Vagina (tissue), 2 donors: ENCODE measurements at regions not wholly inside any gene's neighbourhood (a gene's known extent, or its start where the extent isn't known, plus 50 kb on each side); places are given as distances from the start of the nearest gene placed in this dataset.

ENCODE experiments used
- CTCF ChIP-seq, 3 experiments: fragments of 450-650 bp in 2 of 3; fragments of 200-600 bp in 1 of 3; sonication (generic) in 1 of 3; IDR thresholded peaks; one replicate each; pipeline ENCODE4 v1.5.1; 2017 to 2019; ENCODE audit warnings: antibody characterized with exemption in 3 of 3, mild to moderate bottlenecking in 2 of 3, moderate library complexity in 2 of 3
- POLR2A ChIP-seq, 2 donors: fragments of 450-650 bp; IDR thresholded peaks; one replicate each; pipeline ENCODE4 v1.6.1; 2017; ENCODE audit warnings: antibody characterized with exemption in 2 of 2, mild to moderate bottlenecking in 2 of 2, moderate library complexity in 2 of 2
- POLR2AphosphoS5 ChIP-seq, 2 donors: sonication (generic); formaldehyde crosslinking; IDR thresholded peaks; one replicate each; pipeline ENCODE4 v1.9.0; 2017; ENCODE audit warnings: antibody characterized with exemption in 2 of 2, mild to moderate bottlenecking in 2 of 2, low read depth in 1 of 2; ENCODE audit not compliant: insufficient read depth in 1 of 2

- no peak for TF ChIP-seq POLR2A (IDR thresholded peaks at IDR 0.05)
- TF ChIP-seq CTCF (IDR thresholded peaks at IDR 0.05): no peak
- TF ChIP-seq POLR2AphosphoS5 (IDR thresholded peaks at IDR 0.05; ENCODE audit: insufficient read depth in 1 of 2, low read depth in 1 of 2): no peak
These were observed 262.1 kb downstream of the CPS1 start for GRCh38 chr2:210818473-210818872.
